ENCODE measurements at regions not wholly inside any gene's neighbourhood (a gene's known extent, or its start where the extent isn't known, plus 50 kb on each side); places are given as distances from the start of the nearest gene placed in this dataset.

DNA sequence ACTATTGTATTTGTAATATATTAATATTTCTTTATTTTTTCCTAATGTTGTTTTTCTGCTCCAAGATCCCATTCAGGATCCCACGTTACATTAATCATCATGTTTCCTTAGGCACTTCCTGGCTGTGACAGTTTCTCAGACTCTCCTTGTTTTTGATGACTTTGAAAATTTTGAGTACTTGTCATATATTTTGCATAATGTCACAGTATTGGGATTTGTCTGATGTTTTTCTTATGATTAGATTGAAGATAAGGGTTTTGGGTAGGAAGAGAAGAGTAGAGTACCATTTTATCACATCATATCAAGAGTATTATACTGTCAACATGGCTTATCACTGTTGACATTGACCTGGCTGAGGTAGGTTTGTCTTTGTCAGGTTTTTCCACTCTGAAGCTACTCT is 146.3 kb upstream of the TPK1 start:
- H3K36me3 ChIP-seq (ENCODE audit: control insufficient read depth, insufficient read depth, low read length): no peaks in the 10 kb centered on the region
- WGBS (ENCODE audit: insufficient coverage): 67% methylated on average over 1 of the region's 1 CpG
- Mint-ChIP-seq H3K27me3 (ENCODE audit: low read depth in 2 of 2) (no peaks in the 10 kb centered on the region), H3K36me3 (no peaks in the 10 kb centered on the region), H3K9me3 (no peaks in the 10 kb centered on the region), H3K27ac (no peak overlapping the region), H3K4me3 (no peak overlapping the region), H3K4me1 (no peaks in the 10 kb centered on the region)
- no peaks in the 10 kb centered on the region for H3K9me3 ChIP-seq (ENCODE audit: control insufficient read depth, insufficient read depth, low read length)
- no peak overlapping the region for H3K27ac ChIP-seq (ENCODE audit: low read length)
- ATAC-seq (no peak), DNase-seq (no peak)
- TF ChIP-seq, protein P1, sequence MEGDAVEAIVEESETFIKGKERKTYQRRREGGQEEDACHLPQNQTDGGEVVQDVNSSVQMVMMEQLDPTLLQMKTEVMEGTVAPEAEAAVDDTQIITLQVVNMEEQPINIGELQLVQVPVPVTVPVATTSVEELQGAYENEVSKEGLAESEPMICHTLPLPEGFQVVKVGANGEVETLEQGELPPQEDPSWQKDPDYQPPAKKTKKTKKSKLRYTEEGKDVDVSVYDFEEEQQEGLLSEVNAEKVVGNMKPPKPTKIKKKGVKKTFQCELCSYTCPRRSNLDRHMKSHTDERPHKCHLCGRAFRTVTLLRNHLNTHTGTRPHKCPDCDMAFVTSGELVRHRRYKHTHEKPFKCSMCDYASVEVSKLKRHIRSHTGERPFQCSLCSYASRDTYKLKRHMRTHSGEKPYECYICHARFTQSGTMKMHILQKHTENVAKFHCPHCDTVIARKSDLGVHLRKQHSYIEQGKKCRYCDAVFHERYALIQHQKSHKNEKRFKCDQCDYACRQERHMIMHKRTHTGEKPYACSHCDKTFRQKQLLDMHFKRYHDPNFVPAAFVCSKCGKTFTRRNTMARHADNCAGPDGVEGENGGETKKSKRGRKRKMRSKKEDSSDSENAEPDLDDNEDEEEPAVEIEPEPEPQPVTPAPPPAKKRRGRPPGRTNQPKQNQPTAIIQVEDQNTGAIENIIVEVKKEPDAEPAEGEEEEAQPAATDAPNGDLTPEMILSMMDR (IDR thresholded peaks at IDR 0.05): no peak
- no peak overlapping the region for H3K4me3 ChIP-seq (ENCODE audit: low read length)
- H3K27me3 ChIP-seq (ENCODE audit: control insufficient read depth, insufficient read depth, low read length): no peaks in the 10 kb centered on the region
- no peaks in the 10 kb centered on the region for H3K4me1 ChIP-seq (ENCODE audit: control insufficient read depth, insufficient read depth, low read length)
- intact Hi-C loops (cut with micrococcal nuclease): no loop called here

DNA sequence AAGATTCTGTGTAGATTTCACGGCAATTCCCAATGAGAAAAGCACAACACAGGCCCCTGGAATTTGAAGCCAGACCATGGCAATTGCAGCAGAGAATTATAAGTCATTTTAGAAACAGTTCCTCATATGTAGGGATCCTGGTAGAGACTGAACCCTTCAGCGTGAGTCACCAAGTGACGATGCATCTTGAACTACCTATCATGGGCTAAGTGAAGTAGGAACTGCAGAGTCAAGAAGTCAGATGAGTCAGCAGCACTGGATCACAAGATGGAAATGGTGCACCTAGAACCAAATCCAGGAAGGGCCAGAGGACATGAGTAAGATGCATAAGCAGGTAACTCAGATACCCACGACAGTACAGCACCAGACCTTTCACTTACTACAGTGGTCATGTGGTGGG is 140.0 kb upstream of the TPK1 start:
- DNase-seq: no peak
- intact Hi-C loops (cut with micrococcal nuclease): no loop called here

DNA sequence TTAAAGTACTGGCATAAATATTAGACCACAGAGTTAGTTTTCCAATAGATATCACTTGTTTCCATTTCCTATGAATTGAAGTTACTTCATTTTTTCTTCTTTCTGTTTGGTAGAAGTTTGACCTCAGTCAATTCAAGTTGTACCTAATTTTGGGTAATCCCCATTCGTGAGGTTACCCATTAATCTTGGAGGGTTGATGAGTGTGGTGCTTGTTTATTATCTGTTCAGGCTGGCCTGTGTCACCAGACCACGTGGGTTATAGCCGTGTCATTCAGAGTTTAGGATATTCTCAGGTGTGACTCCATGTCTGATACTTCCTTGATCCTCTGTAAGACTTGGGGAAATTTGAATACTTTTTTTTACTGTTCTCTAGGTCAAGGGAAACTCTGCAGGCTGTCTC is 133.9 kb upstream of the TPK1 start:
- Histone ChIP-seq H3K4me3 (ENCODE audit: low read length) (no peak overlapping the region), H3K36me3 (ENCODE audit: control insufficient read depth, insufficient read depth, low read length) (no peaks in the 10 kb centered on the region), H3K27ac (ENCODE audit: low read length) (no peak overlapping the region), H3K9me3 (ENCODE audit: control insufficient read depth, insufficient read depth, low read length) (no peaks in the 10 kb centered on the region), H3K27me3 (ENCODE audit: control insufficient read depth, insufficient read depth, low read length) (no peaks in the 10 kb centered on the region), H3K4me1 (ENCODE audit: control insufficient read depth, insufficient read depth, low read length) (no peaks in the 10 kb centered on the region)
- no peaks in the 10 kb centered on the region for H3K9me3 Mint-ChIP-seq
- TF ChIP-seq, protein P1 (IDR thresholded peaks at IDR 0.05): no peak
- no peak overlapping the region for H3K4me3 Mint-ChIP-seq
- H3K27me3 Mint-ChIP-seq (ENCODE audit: low read depth in 2 of 2): peaks cover 0 to 6% of the 10 kb centered on the region in 2 donors
- ATAC-seq: no peak
- no peaks in the 10 kb centered on the region for H3K36me3 Mint-ChIP-seq
- intact Hi-C loops (cut with micrococcal nuclease): no loop called here
- no peak overlapping the region for H3K27ac Mint-ChIP-seq
- 66% methylated on average over 3 of the region's 3 CpGs for WGBS (ENCODE audit: insufficient coverage)
- H3K4me1 Mint-ChIP-seq: no peaks in the 10 kb centered on the region
- no peak for DNase-seq

More for the DNA sequence above, 140.0 kb upstream of the TPK1 start:
- Mint-ChIP-seq H3K27ac (no peak overlapping the region), H3K4me3 (no peak overlapping the region), H3K4me1 (no peaks in the 10 kb centered on the region), H3K27me3 (ENCODE audit: low read depth in 2 of 2) (peaks cover 0 to 4% of the 10 kb centered on the region in 2 donors), H3K36me3 (no peaks in the 10 kb centered on the region), H3K9me3 (no peaks in the 10 kb centered on the region)
- no peak overlapping the region for H3K4me3 ChIP-seq (ENCODE audit: low read length)
- TF ChIP-seq, protein P1 (IDR thresholded peaks at IDR 0.05): no peak
- H3K36me3 ChIP-seq (ENCODE audit: control insufficient read depth, insufficient read depth, low read length): no peaks in the 10 kb centered on the region
- H3K27ac ChIP-seq (ENCODE audit: low read length): no peak overlapping the region
- WGBS (ENCODE audit: insufficient coverage): 96% methylated on average over 3 of the region's 4 CpGs
- H3K27me3 ChIP-seq (ENCODE audit: control insufficient read depth, insufficient read depth, low read length): no peaks in the 10 kb centered on the region
- ATAC-seq: no peak
- no peaks in the 10 kb centered on the region for H3K4me1 ChIP-seq (ENCODE audit: control insufficient read depth, insufficient read depth, low read length)
- H3K9me3 ChIP-seq (ENCODE audit: control insufficient read depth, insufficient read depth, low read length): no peaks in the 10 kb centered on the region

DNA sequence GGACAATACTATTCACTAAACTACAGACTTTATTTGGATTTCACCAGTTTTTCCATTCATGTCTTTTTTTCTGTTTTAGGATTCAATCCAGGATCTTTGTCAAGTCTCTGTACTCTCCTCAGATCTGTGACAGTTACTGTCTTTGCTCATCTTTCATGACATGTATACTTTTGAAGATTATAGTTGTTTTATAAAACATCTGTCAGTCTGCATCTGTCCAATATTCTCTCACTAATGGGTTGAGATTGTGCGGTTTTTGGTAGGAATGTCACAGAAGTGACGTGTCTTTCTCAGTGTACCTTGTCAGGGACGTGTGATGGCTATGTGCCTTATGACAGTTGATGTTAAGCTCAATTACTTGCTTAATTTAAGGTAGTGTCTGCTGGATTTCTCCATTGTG is 124.9 kb upstream of the TPK1 start:
- Mint-ChIP-seq H3K36me3 (no peaks in the 10 kb centered on the region), H3K4me3 (no peak overlapping the region), H3K9me3 (no peaks in the 10 kb centered on the region), H3K27ac (no peak overlapping the region), H3K4me1 (no peaks in the 10 kb centered on the region), H3K27me3 (ENCODE audit: low read depth in 2 of 2) (peaks cover 0 to 2% of the 10 kb centered on the region in 2 donors)
- Histone ChIP-seq H3K27ac (ENCODE audit: low read length) (no peak overlapping the region), H3K27me3 (ENCODE audit: control insufficient read depth, insufficient read depth, low read length) (no peaks in the 10 kb centered on the region), H3K4me3 (ENCODE audit: low read length) (no peak overlapping the region), H3K9me3 (ENCODE audit: control insufficient read depth, insufficient read depth, low read length) (no peaks in the 10 kb centered on the region), H3K4me1 (ENCODE audit: control insufficient read depth, insufficient read depth, low read length) (no peaks in the 10 kb centered on the region), H3K36me3 (ENCODE audit: control insufficient read depth, insufficient read depth, low read length) (no peaks in the 10 kb centered on the region)
- ATAC-seq: no peak
- TF ChIP-seq, protein P1 (IDR thresholded peaks at IDR 0.05): no peak
- intact Hi-C loops (cut with micrococcal nuclease): no loop called here
- DNase-seq: no peak
- WGBS (ENCODE audit: insufficient coverage): 81% methylated on average over 3 of the region's 3 CpGs
